H1 (cell line): ENCODE measurements at regions not wholly inside any gene's neighbourhood (a gene's known extent, or its start where the extent isn't known, plus 50 kb on each side); places are given as distances from the start of the nearest gene placed in this dataset.

ENCODE experiments used
- CTCF ChIA-PET: fragments of 300-600 bp; sonication (Branson Sonifier 250); formaldehyde crosslinking; loops from one replicate; lab custom pipeline; 2021; ENCODE audit not compliant: partially characterized antibody; lab: Charles Lee
- POLR2A ChIA-PET: fragments of 300-600 bp; sonication (Branson Sonifier 250); formaldehyde crosslinking; loops from one replicate; lab custom pipeline; 2021; ENCODE audit warnings: inconsistent platforms; ENCODE audit not compliant: partially characterized antibody; lab: Charles Lee
- DNase-seq, 2 experiments: peaks; one replicate each; pipeline versions ENCODE4 v3.0.0 to v3.0.0-alpha.2; 2010 to 2022; ENCODE audit warnings: low spot score in 2 of 2, low read depth in 1 of 2, mixed read lengths in 1 of 2
- FAIRE-seq: peaks from 2 replicates; lab custom pipeline; 2011; peaks lifted over from hg19 to GRCh38; lab: Jason Lieb, UNC
- H2AFZ ChIP-seq: 2 replicates; pipeline ENCODE4 v1.8.1; 2012; ENCODE audit warnings: low read length, inconsistent platforms
- H2AK5ac ChIP-seq: 2 replicates; pipeline ENCODE4 v1.6.1; 2013; ENCODE audit warnings: low read depth, low read length
- H2BK120ac ChIP-seq: replicated peaks from 2 replicates; pipeline ENCODE3; 2013; ENCODE audit warnings: low read depth, low read length, inconsistent platforms
- H2BK12ac ChIP-seq: 2 replicates; pipeline ENCODE4 v1.6.1; 2013; ENCODE audit warnings: low read depth, low read length
- H2BK15ac ChIP-seq: 2 replicates; pipeline ENCODE4 v1.6.1; 2013; ENCODE audit warnings: low read length
- H2BK20ac ChIP-seq: 2 replicates; pipeline ENCODE4 v1.6.1; 2013; ENCODE audit warnings: low read length
- H2BK5ac ChIP-seq: 2 replicates; pipeline ENCODE4 v1.6.1; 2013; ENCODE audit warnings: low read depth, low read length
- H3K14ac ChIP-seq: 2 replicates; pipeline ENCODE4 v1.6.1; 2013; ENCODE audit warnings: inconsistent platforms; ENCODE audit not compliant: insufficient read length
- H3K18ac ChIP-seq: 2 replicates; pipeline ENCODE4 v1.6.1; 2013; ENCODE audit warnings: low read length; ENCODE audit errors: extremely low read depth
- H3K23ac ChIP-seq: 2 replicates; pipeline ENCODE4 v1.6.1; 2013; ENCODE audit warnings: inconsistent platforms; ENCODE audit not compliant: insufficient read length
- H3K23me2 ChIP-seq: 2 replicates; pipeline ENCODE4 v1.6.1; 2013; ENCODE audit warnings: low read depth, low read length
- H3K27ac ChIP-seq: 2 replicates; pipeline ENCODE4 v1.6.1; 2011; ENCODE audit warnings: low read depth, low read length, inconsistent platforms
- H3K27me3 ChIP-seq, 4 experiments: replicated peaks in 1 of 4; 1 replicate in 1 of 4; 2 replicates in 3 of 4; pipeline versions ENCODE4 v1.6.1 to v1.8.1; 2011 to 2013; ENCODE audit warnings: low read length in 3 of 4, mild to moderate bottlenecking in 3 of 4, inconsistent platforms in 2 of 4, mixed read lengths in 2 of 4, moderate library complexity in 1 of 4; ENCODE audit not compliant: control insufficient read depth in 3 of 4, insufficient read depth in 3 of 4; ENCODE audit errors: extremely low read depth in 1 of 4
- H3K36me3 ChIP-seq, 4 experiments: 2 replicates each; pipeline versions ENCODE4 v1.6.1 to v1.8.1; 2011 to 2013; ENCODE audit warnings: mild to moderate bottlenecking in 4 of 4, low read length in 3 of 4, moderate library complexity in 2 of 4, control low read depth in 1 of 4, inconsistent platforms in 1 of 4; ENCODE audit not compliant: insufficient read depth in 4 of 4, control insufficient read depth in 2 of 4
- H3K4ac ChIP-seq: replicated peaks from 2 replicates; pipeline ENCODE3; 2013; ENCODE audit warnings: low read length, low read depth, mixed read lengths, inconsistent platforms; ENCODE audit not compliant: insufficient read length
- H3K4me1 ChIP-seq, 4 experiments: replicated peaks in 1 of 4; 1 replicate in 1 of 4; 2 replicates in 3 of 4; pipeline versions ENCODE4 v1.6.1 to v1.8.1; 2011 to 2013; ENCODE audit warnings: low read length in 3 of 4, inconsistent platforms in 2 of 4, mixed read lengths in 1 of 4; ENCODE audit not compliant: insufficient read depth in 4 of 4, control insufficient read depth in 3 of 4
- H3K4me2 ChIP-seq, 2 experiments: 2 replicates each; pipeline versions ENCODE4 v1.6.1 to v1.8.1; 2011 to 2013; ENCODE audit warnings: low read depth in 2 of 2, low read length in 2 of 2, control low read depth in 1 of 2, inconsistent platforms in 1 of 2, mild to moderate bottlenecking in 1 of 2; ENCODE audit not compliant: insufficient read depth in 1 of 2
- H3K4me3 ChIP-seq, 4 experiments: fragments of 200-600, 300-600 bp in 1 of 4; sonication (generic), shearing (Covaris generic), sonication (Bioruptor Twin) in 1 of 4; 2 replicates each; pipeline versions ENCODE4 v1.5.1 to v1.8.1; 2011 to 2016; ENCODE audit warnings: low read length in 4 of 4, low read depth in 3 of 4, control low read depth in 2 of 4, inconsistent platforms in 2 of 4, mild to moderate bottlenecking in 2 of 4, mixed read lengths in 1 of 4, moderate library complexity in 1 of 4; ENCODE audit not compliant: insufficient read depth in 2 of 4; ENCODE audit errors: extremely low read depth in 1 of 4
- H3K56ac ChIP-seq: replicated peaks from 2 replicates; pipeline ENCODE3; 2013; ENCODE audit warnings: low read depth, mild to moderate bottlenecking, mixed read lengths, low read length, inconsistent platforms; ENCODE audit not compliant: insufficient read length
- H3K79me1 ChIP-seq: 2 replicates; pipeline ENCODE4 v1.6.1; 2013; ENCODE audit warnings: low read depth, low read length, control low read depth
- H3K79me2 ChIP-seq, 2 experiments: 2 replicates each; pipeline versions ENCODE4 v1.6.1 to v1.8.1; 2012 to 2013; ENCODE audit warnings: low read length in 2 of 2, mild to moderate bottlenecking in 2 of 2, inconsistent platforms in 1 of 2; ENCODE audit not compliant: insufficient read depth in 2 of 2, control insufficient read depth in 1 of 2
- H3K9ac ChIP-seq, 4 experiments: replicated peaks in 1 of 4; 1 replicate in 1 of 4; 2 replicates in 3 of 4; pipeline versions ENCODE4 v1.6.1 to v1.8.1; 2011 to 2013; ENCODE audit warnings: low read depth in 3 of 4, low read length in 3 of 4, control low read depth in 2 of 4, mild to moderate bottlenecking in 2 of 4, moderate library complexity in 2 of 4, inconsistent platforms in 1 of 4; ENCODE audit errors: extremely low read depth in 1 of 4
- H3K9me3 ChIP-seq, 2 experiments: 2 replicates each; pipeline versions ENCODE4 v1.6.1 to v1.8.1; 2012 to 2013; ENCODE audit warnings: mild to moderate bottlenecking in 2 of 2, moderate library complexity in 2 of 2, control low read depth in 1 of 2, inconsistent platforms in 1 of 2, low read depth in 1 of 2, low read length in 1 of 2, mixed read lengths in 1 of 2; ENCODE audit not compliant: insufficient read depth in 2 of 2
- H4K20me1 ChIP-seq, 2 experiments: replicated peaks in 1 of 2; 2 replicates each; pipeline versions ENCODE3 to v1.8.1; 2011 to 2013; ENCODE audit warnings: inconsistent platforms in 2 of 2, low read length in 2 of 2, mild to moderate bottlenecking in 1 of 2; ENCODE audit not compliant: insufficient read depth in 2 of 2, control insufficient read depth in 1 of 2
- H4K5ac ChIP-seq: 2 replicates; pipeline ENCODE4 v1.6.1; 2013; ENCODE audit warnings: low read length, low read depth, mixed read lengths, inconsistent platforms; ENCODE audit not compliant: insufficient read length
- H4K8ac ChIP-seq: 2 replicates; pipeline ENCODE4 v1.8.0; 2013; ENCODE audit warnings: mild to moderate bottlenecking, moderate library complexity, low read length, inconsistent platforms; ENCODE audit not compliant: insufficient read depth; ENCODE audit errors: extremely low read depth
- H4K91ac ChIP-seq: replicated peaks from 2 replicates; pipeline ENCODE3; 2013; ENCODE audit warnings: low read length, mixed read lengths, inconsistent platforms; ENCODE audit not compliant: insufficient read length
- KDM4A ChIP-seq: IDR thresholded peaks from one replicate; pipeline ENCODE4 v1.7.1; 2012; ENCODE audit warnings: low read depth, mild to moderate bottlenecking, moderate library complexity, low read length, inconsistent platforms; ENCODE audit not compliant: severe bottlenecking
- SAP30 ChIP-seq: fragments of 300-600 bp; sonication (generic); IDR thresholded peaks from 2 replicates; pipeline ENCODE4 v1.7.1; 2012; ENCODE audit warnings: low read length, moderate library complexity, mild to moderate bottlenecking, inconsistent platforms; ENCODE audit not compliant: insufficient read depth, insufficient replicate concordance
- WGBS, 2 experiments: shearing (Covaris generic) in 1 of 2; methylation state at CpG; one replicate each; pipeline versions ENCODE4 v1.1.6 to v1.1.7; 2013 to 2015; ENCODE audit warnings: low lambda C conversion rate in 2 of 2, mixed read lengths in 2 of 2, inconsistent platforms in 1 of 2, low coverage in 1 of 2, missing lambda C conversion rate in 1 of 2; ENCODE audit not compliant: insufficient replicate concordance in 2 of 2, insufficient coverage in 1 of 2, insufficient read length in 1 of 2; ENCODE audit errors: extremely low coverage in 1 of 2, missing lambda C conversion rate in 1 of 2; 5-methylcytosine and 5-hydroxymethylcytosine counted together

- Histone ChIP-seq H3K9ac (no peak overlapping the region), H3K27me3 (peaks cover 0 to 2% (median 0%) of the 10 kb centered on the region in 4 experiments; a peak in 1 of 7 replicates), H3K36me3 (no peaks in the 10 kb centered on the region), H4K5ac (no peak overlapping the region), H3K4me2 (no peak overlapping the region), H3K79me1 (no peaks in the 10 kb centered on the region; the same call in none of the 2 replicates), H4K8ac (no peak overlapping the region), H3K9me3 (peaks cover 0 to 5% of the 10 kb centered on the region in 2 experiments; a peak in 1 of 4 replicates), H2BK20ac (no peak overlapping the region), H2AFZ (no peak overlapping the region), H4K91ac (no peak overlapping the region), H2BK15ac (peak overlapping the region; percentile 46; the same call in 1 of the 2 replicates), H2BK120ac (no peak overlapping the region), H3K27ac (no peak overlapping the region), H3K4ac (no peak overlapping the region), H3K56ac (no peak overlapping the region), H3K4me1 (peaks cover 0 to 14% (median 0%) of the 10 kb centered on the region in 4 experiments; a peak in 3 of 7 replicates), H2BK12ac (no peak overlapping the region), H3K23ac (no peak overlapping the region), H4K20me1 (peaks cover 0 to 2% of the 10 kb centered on the region in 2 experiments), H3K79me2 (no peaks in the 10 kb centered on the region), H2BK5ac (no peak overlapping the region), H3K18ac (no peak overlapping the region), H3K4me3 (no peak overlapping the region), H2AK5ac (no peak overlapping the region), H3K23me2 (no peaks in the 10 kb centered on the region), H3K14ac (no peak overlapping the region)
- no peak for TF ChIP-seq SAP30
- no peak for TF ChIP-seq KDM4A
- CTCF ChIA-PET: interaction anchor here (1.2 to 1.5 kb wide), 3 partner anchors 17 to 228 kb away, joined by 3 to 4 read pairs (median 3); no protein-coding TSS in a partner anchor
- 89% methylated on average over 17 of the region's 18 CpGs; no CpG with 5 or more reads in 1 of the 2 experiments for WGBS, 2 experiments
- FAIRE-seq (no peak), DNase-seq (no peak)
- POLR2A ChIA-PET: no interaction called here
Observed at GRCh38 chr18:79608535-79608934, 71.1 kb upstream of the CTDP1 start.
